ENCODE measurements at regions not wholly inside any gene's neighbourhood (a gene's known extent, or its start where the extent isn't known, plus 50 kb on each side); places are given as distances from the start of the nearest gene placed in this dataset.

DNA sequence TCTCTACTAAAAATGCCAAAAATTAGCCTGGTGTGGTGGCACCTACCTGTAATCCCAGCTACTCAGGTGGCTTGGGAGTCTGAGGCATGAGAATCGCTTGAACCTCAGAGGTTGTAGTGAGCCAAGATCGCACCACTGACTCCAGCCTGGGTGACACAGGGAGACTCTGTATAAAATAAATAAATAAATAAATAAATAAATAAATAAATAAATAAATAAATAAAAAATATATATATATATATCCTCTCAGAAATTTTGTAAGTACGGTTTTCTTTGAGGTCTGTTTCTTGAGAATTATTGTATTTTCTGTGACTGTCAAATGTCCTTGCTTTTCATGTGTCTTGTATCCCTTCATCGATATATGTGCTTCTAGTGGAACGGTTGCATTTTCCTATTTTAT is 406.9 kb upstream of the FIGN start:
- Histone ChIP-seq H3K9ac (ENCODE audit: low read depth, low read length, poor library complexity) (no peak overlapping the region), H4K8ac (ENCODE audit: low read depth, low read length) (no peak overlapping the region), H3K79me1 (ENCODE audit: low read depth, low read length) (no peaks in the 10 kb centered on the region), H3K4me1 (ENCODE audit: control insufficient read depth in 2 of 2, insufficient read depth in 1 of 2, low read depth in 1 of 2, low read length in 2 of 2) (no peaks in the 10 kb centered on the region), H3K4me3 (ENCODE audit: low read length in 2 of 2) (no peak overlapping the region), H3K23ac (ENCODE audit: low read depth, low read length, poor library complexity) (no peak overlapping the region), H2BK120ac (ENCODE audit: low read depth, low read length) (no peak overlapping the region), H3K18ac (ENCODE audit: low read length) (no peak overlapping the region), H2AFZ (ENCODE audit: low read length) (no peak overlapping the region), H2BK12ac (ENCODE audit: low read length) (no peak overlapping the region), H3K27me3 (ENCODE audit: control insufficient read depth in 3 of 3, insufficient read depth in 3 of 3, low read depth in 1 of 3, low read length in 3 of 3) (no peaks in the 10 kb centered on the region), H3K4ac (ENCODE audit: low read length) (no peak overlapping the region), H2AK5ac (ENCODE audit: low read depth, low read length) (no peak overlapping the region), H2BK5ac (ENCODE audit: low read length) (no peak overlapping the region), H3K14ac (ENCODE audit: low read length) (no peak overlapping the region), H3K4me2 (ENCODE audit: insufficient read depth, low read length, poor library complexity, severe bottlenecking) (no peak overlapping the region), H3K36me3 (replicated peaks in 1 of 2; ENCODE audit: control insufficient read depth in 2 of 2, insufficient read depth in 2 of 2, low read length in 2 of 2) (no peaks in the 10 kb centered on the region), H3K27ac (replicated peaks; ENCODE audit: low read length) (no peak overlapping the region), H4K91ac (ENCODE audit: low read depth, low read length, poor library complexity) (no peak overlapping the region), H2BK15ac (ENCODE audit: low read length) (no peak overlapping the region), H3K9me3 (replicated peaks in 1 of 2; ENCODE audit: control insufficient read depth in 2 of 2, insufficient read depth in 1 of 2, low read depth in 1 of 2, low read length in 2 of 2) (no peaks in the 10 kb centered on the region)
- WGBS, 2 donors (ENCODE audit: extremely low coverage in 2 of 2, insufficient read length in 2 of 2, insufficient replicate concordance in 1 of 2) = no CpG with 5 or more reads among the region's 5 CpGs
- no peak for DNase-seq (ENCODE audit: low spot score)

GRCh38 chr2:164141271-164141670 is 405.5 kb upstream of the FIGN start:
- no peak overlapping the region for H2AK5ac ChIP-seq (ENCODE audit: low read depth, low read length)

DNA sequence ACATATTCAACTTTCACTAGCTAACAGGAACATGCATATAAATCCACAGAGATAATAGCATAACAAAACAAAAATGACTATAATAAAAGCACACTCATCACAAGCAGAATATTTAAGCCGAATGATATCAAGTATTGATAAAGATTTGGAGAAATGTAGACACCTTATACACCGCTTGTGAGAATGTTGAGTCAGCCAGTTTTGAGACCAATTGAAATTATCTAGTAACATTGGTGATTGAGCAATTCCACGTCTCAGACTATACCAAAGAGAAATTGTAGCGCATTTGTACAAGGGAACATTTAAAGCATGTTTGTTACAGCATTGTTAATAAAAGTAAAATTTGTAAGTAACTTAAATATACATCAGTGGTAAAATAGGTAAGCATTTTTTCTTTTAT is 402.9 kb upstream of the FIGN start:
- WGBS, 2 donors (ENCODE audit: extremely low coverage in 2 of 2, insufficient read length in 2 of 2, insufficient replicate concordance in 1 of 2) = no CpG with 5 or more reads among the region's 4 CpGs

More at GRCh38 chr2:164141271-164141670, 405.5 kb upstream of the FIGN start:
- Histone ChIP-seq H3K9me3 (replicated peaks in 1 of 2; ENCODE audit: control insufficient read depth in 2 of 2, insufficient read depth in 1 of 2, low read depth in 1 of 2, low read length in 2 of 2) (no peaks in the 10 kb centered on the region), H3K27me3 (ENCODE audit: control insufficient read depth in 3 of 3, insufficient read depth in 3 of 3, low read depth in 1 of 3, low read length in 3 of 3) (no peaks in the 10 kb centered on the region), H3K14ac (ENCODE audit: low read length) (no peak overlapping the region), H3K23ac (ENCODE audit: low read depth, low read length, poor library complexity) (no peak overlapping the region), H2BK120ac (ENCODE audit: low read depth, low read length) (no peak overlapping the region), H3K9ac (ENCODE audit: low read depth, low read length, poor library complexity) (no peak overlapping the region), H3K4ac (ENCODE audit: low read length) (no peak overlapping the region), H3K4me2 (ENCODE audit: insufficient read depth, low read length, poor library complexity, severe bottlenecking) (no peak overlapping the region), H4K91ac (ENCODE audit: low read depth, low read length, poor library complexity) (no peak overlapping the region), H3K79me1 (ENCODE audit: low read depth, low read length) (no peaks in the 10 kb centered on the region), H2AFZ (ENCODE audit: low read length) (no peak overlapping the region), H3K18ac (ENCODE audit: low read length) (no peak overlapping the region), H2BK12ac (ENCODE audit: low read length) (no peak overlapping the region), H3K27ac (replicated peaks; ENCODE audit: low read length) (no peak overlapping the region), H3K4me3 (ENCODE audit: low read length in 2 of 2) (no peak overlapping the region), H2BK5ac (ENCODE audit: low read length) (no peak overlapping the region), H2BK15ac (ENCODE audit: low read length) (no peak overlapping the region), H4K8ac (ENCODE audit: low read depth, low read length) (no peak overlapping the region), H3K36me3 (replicated peaks in 1 of 2; ENCODE audit: control insufficient read depth in 2 of 2, insufficient read depth in 2 of 2, low read length in 2 of 2) (no peaks in the 10 kb centered on the region), H3K4me1 (ENCODE audit: control insufficient read depth in 2 of 2, insufficient read depth in 1 of 2, low read depth in 1 of 2, low read length in 2 of 2) (no peaks in the 10 kb centered on the region)
- no CpG with 5 or more reads among the region's 1 CpG for WGBS, 2 donors (ENCODE audit: extremely low coverage in 2 of 2, insufficient read length in 2 of 2, insufficient replicate concordance in 1 of 2)
- no peak for DNase-seq (ENCODE audit: low spot score)

DNA sequence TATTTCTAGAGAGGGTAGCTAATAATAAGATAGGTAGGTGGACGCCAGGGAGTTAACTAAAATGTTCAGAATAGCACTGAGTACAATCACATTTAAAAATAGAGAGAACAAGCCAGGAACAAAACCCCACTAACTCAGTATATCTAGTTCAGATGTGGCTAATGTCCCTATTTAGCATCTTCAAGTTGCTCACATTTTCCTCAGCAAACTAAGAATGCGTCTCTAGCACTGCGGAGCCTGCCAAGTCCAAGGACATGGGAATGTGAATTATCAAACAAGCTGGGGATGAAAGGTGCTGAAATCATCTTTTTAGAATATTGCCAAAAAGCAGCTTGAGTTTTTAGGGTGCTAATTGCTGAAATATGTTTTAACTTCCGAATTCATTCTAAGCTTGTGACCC is 398.5 kb upstream of the FIGN start:
- Histone ChIP-seq H2AFZ (ENCODE audit: low read length) (no peak overlapping the region), H3K4me3 (ENCODE audit: low read length in 2 of 2) (no peak overlapping the region), H3K18ac (ENCODE audit: low read length) (no peak overlapping the region), H2BK15ac (ENCODE audit: low read length) (no peak overlapping the region), H3K9me3 (replicated peaks in 1 of 2; ENCODE audit: control insufficient read depth in 2 of 2, insufficient read depth in 1 of 2, low read depth in 1 of 2, low read length in 2 of 2) (no peaks in the 10 kb centered on the region), H3K9ac (ENCODE audit: low read depth, low read length, poor library complexity) (no peak overlapping the region), H3K4me1 (ENCODE audit: control insufficient read depth in 2 of 2, insufficient read depth in 1 of 2, low read depth in 1 of 2, low read length in 2 of 2) (no peaks in the 10 kb centered on the region), H2AK5ac (ENCODE audit: low read depth, low read length) (no peak overlapping the region), H3K4ac (ENCODE audit: low read length) (no peak overlapping the region), H3K79me1 (ENCODE audit: low read depth, low read length) (no peaks in the 10 kb centered on the region), H3K27me3 (ENCODE audit: control insufficient read depth in 3 of 3, insufficient read depth in 3 of 3, low read depth in 1 of 3, low read length in 3 of 3) (no peaks in the 10 kb centered on the region), H2BK120ac (ENCODE audit: low read depth, low read length) (no peak overlapping the region), H2BK12ac (ENCODE audit: low read length) (no peak overlapping the region), H2BK5ac (ENCODE audit: low read length) (no peak overlapping the region), H4K91ac (ENCODE audit: low read depth, low read length, poor library complexity) (no peak overlapping the region), H3K36me3 (replicated peaks in 1 of 2; ENCODE audit: control insufficient read depth in 2 of 2, insufficient read depth in 2 of 2, low read length in 2 of 2) (no peaks in the 10 kb centered on the region), H3K23ac (ENCODE audit: low read depth, low read length, poor library complexity) (no peak overlapping the region), H4K8ac (ENCODE audit: low read depth, low read length) (no peak overlapping the region), H3K4me2 (ENCODE audit: insufficient read depth, low read length, poor library complexity, severe bottlenecking) (no peak overlapping the region), H3K27ac (replicated peaks; ENCODE audit: low read length) (no peak overlapping the region), H3K14ac (ENCODE audit: low read length) (no peak overlapping the region)
- DNase-seq (ENCODE audit: low spot score) = no peak
- no CpG with 5 or more reads among the region's 4 CpGs for WGBS, 2 donors (ENCODE audit: extremely low coverage in 2 of 2, insufficient read length in 2 of 2, insufficient replicate concordance in 1 of 2)

More for the DNA sequence above, 402.9 kb upstream of the FIGN start:
- H3K23ac ChIP-seq (ENCODE audit: low read depth, low read length, poor library complexity) = no peak overlapping the region
- H2BK15ac ChIP-seq (ENCODE audit: low read length) = no peak overlapping the region
- no peak overlapping the region for H2AFZ ChIP-seq (ENCODE audit: low read length)
- no peaks in the 10 kb centered on the region for H3K36me3 ChIP-seq (replicated peaks in 1 of 2; ENCODE audit: control insufficient read depth in 2 of 2, insufficient read depth in 2 of 2, low read length in 2 of 2)
- no peaks in the 10 kb centered on the region for H3K79me1 ChIP-seq (ENCODE audit: low read depth, low read length)
- H3K4me2 ChIP-seq (ENCODE audit: insufficient read depth, low read length, poor library complexity, severe bottlenecking) = no peak overlapping the region
- H2BK120ac ChIP-seq (ENCODE audit: low read depth, low read length) = no peak overlapping the region
- H2BK12ac ChIP-seq (ENCODE audit: low read length) = no peak overlapping the region
- no peak overlapping the region for H3K14ac ChIP-seq (ENCODE audit: low read length)
- H3K9ac ChIP-seq (ENCODE audit: low read depth, low read length, poor library complexity) = no peak overlapping the region
- H4K8ac ChIP-seq (ENCODE audit: low read depth, low read length) = no peak overlapping the region
- H3K4me3 ChIP-seq (ENCODE audit: low read length in 2 of 2) = no peak overlapping the region
- H3K9me3 ChIP-seq (replicated peaks in 1 of 2; ENCODE audit: control insufficient read depth in 2 of 2, insufficient read depth in 1 of 2, low read depth in 1 of 2, low read length in 2 of 2) = no peaks in the 10 kb centered on the region
- H3K27me3 ChIP-seq (ENCODE audit: control insufficient read depth in 3 of 3, insufficient read depth in 3 of 3, low read depth in 1 of 3, low read length in 3 of 3) = no peaks in the 10 kb centered on the region
- no peak overlapping the region for H3K18ac ChIP-seq (ENCODE audit: low read length)
- no peak overlapping the region for H4K91ac ChIP-seq (ENCODE audit: low read depth, low read length, poor library complexity)
- DNase-seq (ENCODE audit: low spot score) = no peak
- H3K4ac ChIP-seq (ENCODE audit: low read length) = no peak overlapping the region
- H3K4me1 ChIP-seq (ENCODE audit: control insufficient read depth in 2 of 2, insufficient read depth in 1 of 2, low read depth in 1 of 2, low read length in 2 of 2) = no peaks in the 10 kb centered on the region
- H2BK5ac ChIP-seq (ENCODE audit: low read length) = no peak overlapping the region
- no peak overlapping the region for H3K27ac ChIP-seq (replicated peaks; ENCODE audit: low read length)
- H2AK5ac ChIP-seq (ENCODE audit: low read depth, low read length) = no peak overlapping the region

Measured in neuronal stem cell (in vitro differentiated cells).